ENCODE measurements at regions not wholly inside any gene's neighbourhood (a gene's known extent, or its start where the extent isn't known, plus 50 kb on each side); places are given as distances from the start of the nearest gene placed in this dataset.
"Not testable (repeated sequence)": the region's sequence is repeated elsewhere in the genome, so short reads cannot be mapped to it uniquely, and the experiment has no call there.

GRCh38 chr1:101124405-101124804 lies 98.8 kb upstream of the DPH5 start:
- DNase-seq (ENCODE audit: low read depth in 1 of 2, low spot score in 1 of 2), result no peak
- Histone ChIP-seq H3K4me3 (no peak overlapping the region), H3K27ac (no peak overlapping the region), H3K9me3 (ENCODE audit: low read depth) (no peaks in the 10 kb centered on the region), H3K4me1 (ENCODE audit: low read depth) (peaks cover 10% of the 10 kb centered on the region), H3K36me3 (no peaks in the 10 kb centered on the region), H3K27me3 (no peaks in the 10 kb centered on the region)
- TF ChIP-seq CTCF (IDR thresholded peaks at IDR 0.05; ENCODE audit: low read depth, low read length), result no peak

GRCh38 chr1:101123904-101124303 lies 98.3 kb upstream of the DPH5 start:
- H3K9me3 ChIP-seq (ENCODE audit: low read depth); H3K27me3 ChIP-seq; H3K27ac ChIP-seq; H3K4me3 ChIP-seq; DNase-seq (ENCODE audit: low read depth in 1 of 2, low spot score in 1 of 2); H3K36me3 ChIP-seq: not testable (repeated sequence)
- peaks cover 10% of the 10 kb centered on the region for H3K4me1 ChIP-seq (ENCODE audit: low read depth)

- H3K36me3 ChIP-seq, result no peaks in the 10 kb centered on the region
- no peaks in the 10 kb centered on the region for H3K4me1 ChIP-seq (ENCODE audit: low read depth)
- no peak for DNase-seq (ENCODE audit: low read depth in 1 of 2, low spot score in 1 of 2)
- H3K27me3 ChIP-seq, result no peaks in the 10 kb centered on the region
- H3K27ac ChIP-seq, result no peak overlapping the region
- no peaks in the 10 kb centered on the region for H3K9me3 ChIP-seq (ENCODE audit: low read depth)
- no peak overlapping the region for H3K4me3 ChIP-seq
- no peak for TF ChIP-seq CTCF (IDR thresholded peaks at IDR 0.05; ENCODE audit: low read depth, low read length)
Measured at GRCh38 chr1:101122452-101123166, 97.0 kb upstream of the DPH5 start.

GRCh38 chr1:101121975-101122374 lies 96.4 kb upstream of the DPH5 start:
- H3K27me3 ChIP-seq, result no peaks in the 10 kb centered on the region
- no peak for TF ChIP-seq CTCF (IDR thresholded peaks at IDR 0.05; ENCODE audit: low read depth, low read length)
- H3K4me3 ChIP-seq, result no peak overlapping the region
- H3K9me3 ChIP-seq (ENCODE audit: low read depth), result no peaks in the 10 kb centered on the region
- no peak for DNase-seq (ENCODE audit: low read depth in 1 of 2, low spot score in 1 of 2)
- no peaks in the 10 kb centered on the region for H3K4me1 ChIP-seq (ENCODE audit: low read depth)
- H3K36me3 ChIP-seq, result no peaks in the 10 kb centered on the region
- no peak overlapping the region for H3K27ac ChIP-seq

- Histone ChIP-seq H3K4me3 (no peak overlapping the region), H3K36me3 (no peaks in the 10 kb centered on the region), H3K27ac (no peak overlapping the region), H3K27me3 (no peaks in the 10 kb centered on the region), H3K9me3 (ENCODE audit: low read depth) (no peaks in the 10 kb centered on the region), H3K4me1 (ENCODE audit: low read depth) (no peaks in the 10 kb centered on the region)
- no peak for TF ChIP-seq CTCF (IDR thresholded peaks at IDR 0.05; ENCODE audit: low read depth, low read length)
- no peak for DNase-seq (ENCODE audit: low read depth in 1 of 2, low spot score in 1 of 2)
Measured at GRCh38 chr1:101121504-101121903, 95.9 kb upstream of the DPH5 start.

- H3K27me3 ChIP-seq, result no peaks in the 10 kb centered on the region
- no peaks in the 10 kb centered on the region for H3K4me1 ChIP-seq (ENCODE audit: low read depth)
- no peak overlapping the region for H3K27ac ChIP-seq
- H3K4me3 ChIP-seq, result no peak overlapping the region
- no peaks in the 10 kb centered on the region for H3K36me3 ChIP-seq
- DNase-seq (ENCODE audit: low read depth in 1 of 2, low spot score in 1 of 2), result no peak
- TF ChIP-seq CTCF (IDR thresholded peaks at IDR 0.05; ENCODE audit: low read depth, low read length), result no peak
- H3K9me3 ChIP-seq (ENCODE audit: low read depth), result no peaks in the 10 kb centered on the region
Measured at GRCh38 chr1:101120868-101121267, 95.3 kb upstream of the DPH5 start.

Data from cardiac muscle cell (in vitro differentiated cells and primary cell).